ENCODE measurements at regions not wholly inside any gene's neighbourhood (a gene's known extent, or its start where the extent isn't known, plus 50 kb on each side); places are given as distances from the start of the nearest gene placed in this dataset.

GRCh38 chr14:38073641-38074040 is 134.1 kb upstream of the SSTR1 start:
- TF ChIP-seq, protein P1, sequence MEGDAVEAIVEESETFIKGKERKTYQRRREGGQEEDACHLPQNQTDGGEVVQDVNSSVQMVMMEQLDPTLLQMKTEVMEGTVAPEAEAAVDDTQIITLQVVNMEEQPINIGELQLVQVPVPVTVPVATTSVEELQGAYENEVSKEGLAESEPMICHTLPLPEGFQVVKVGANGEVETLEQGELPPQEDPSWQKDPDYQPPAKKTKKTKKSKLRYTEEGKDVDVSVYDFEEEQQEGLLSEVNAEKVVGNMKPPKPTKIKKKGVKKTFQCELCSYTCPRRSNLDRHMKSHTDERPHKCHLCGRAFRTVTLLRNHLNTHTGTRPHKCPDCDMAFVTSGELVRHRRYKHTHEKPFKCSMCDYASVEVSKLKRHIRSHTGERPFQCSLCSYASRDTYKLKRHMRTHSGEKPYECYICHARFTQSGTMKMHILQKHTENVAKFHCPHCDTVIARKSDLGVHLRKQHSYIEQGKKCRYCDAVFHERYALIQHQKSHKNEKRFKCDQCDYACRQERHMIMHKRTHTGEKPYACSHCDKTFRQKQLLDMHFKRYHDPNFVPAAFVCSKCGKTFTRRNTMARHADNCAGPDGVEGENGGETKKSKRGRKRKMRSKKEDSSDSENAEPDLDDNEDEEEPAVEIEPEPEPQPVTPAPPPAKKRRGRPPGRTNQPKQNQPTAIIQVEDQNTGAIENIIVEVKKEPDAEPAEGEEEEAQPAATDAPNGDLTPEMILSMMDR (IDR thresholded peaks at IDR 0.05), result no peak
- no peak for TF ChIP-seq POLR2A (IDR thresholded peaks at IDR 0.05)

All from uterus (tissue), 2 donors.